NCI-H2171 treated with DMSO at 0.1 percent for 48 hours (cell line): ENCODE measurements at regions not wholly inside any gene's neighbourhood (a gene's known extent, or its start where the extent isn't known, plus 50 kb on each side); places are given as distances from the start of the nearest gene placed in this dataset.

Source experiments
- DNase-seq: peaks from one replicate; lab custom pipeline; 2025; lab: John Stamatoyannopoulos, UW

GRCh38 chr17:79150035-79150733, 75.6 kb downstream of the ENGASE start:
- DNase-seq, result no peak

- DNase-seq, result no peak
These were observed 74.0 kb downstream of the ENGASE start for GRCh38 chr17:79148584-79148983.

- DNase-seq, result no peak
These were observed 73.3 kb downstream of the ENGASE start for GRCh38 chr17:79147746-79148506.

- no peak for DNase-seq
These were observed 71.9 kb downstream of the ENGASE start for GRCh38 chr17:79146562-79146961.

GRCh38 chr17:79145548-79145947, 70.9 kb downstream of the ENGASE start:
- DNase-seq, result no peak

- no peak for DNase-seq
These were observed 69.5 kb downstream of the ENGASE start for GRCh38 chr17:79144133-79144532.

- DNase-seq, result no peak
These were observed 67.8 kb downstream of the ENGASE start for GRCh38 chr17:79142375-79142774.

GRCh38 chr17:79141578-79142355, 67.1 kb downstream of the ENGASE start:
- DNase-seq, result no peak

- no peak for DNase-seq
These were observed 64.2 kb downstream of the ENGASE start for GRCh38 chr17:79138826-79139225.

GRCh38 chr17:79137789-79138165, 63.2 kb downstream of the ENGASE start:
- no peak for DNase-seq

GRCh38 chr17:79137015-79137788, 62.6 kb downstream of the ENGASE start:
- no peak for DNase-seq

- DNase-seq, result no peak
These were observed 62.0 kb downstream of the ENGASE start for GRCh38 chr17:79136596-79136995.
